Stimulated activated CD4-positive, alpha-beta T cell treated with anti-CD3 and anti-CD28 coated beads, TNF-alpha, amount 100 ng/mL, for 1 hour (primary cell): ENCODE measurements at regions not wholly inside any gene's neighbourhood (a gene's known extent, or its start where the extent isn't known, plus 50 kb on each side); places are given as distances from the start of the nearest gene placed in this dataset.
A peak's percentile ranks its signal among the peaks of the same experiment; 100 is the strongest.
"Not testable (repeated sequence)": the region's sequence is repeated elsewhere in the genome, so short reads cannot be mapped to it uniquely, and the experiment has no call there.

Source experiments
- DNase-seq, 3 donors: peaks; one replicate each; pipeline ENCODE4 v3.0.0-alpha.2; 2020; ENCODE audit warnings: low read depth in 3 of 3, low spot score in 1 of 3

GRCh38 chrX:120753413-120754251, 122.0 kb downstream of the CT47B1 start:
- peak in 1 of 3 donors; percentile 4 for DNase-seq

GRCh38 chrX:120752431-120753082, 122.7 kb upstream of the C1GALT1C1 start:
- DNase-seq = no peak

GRCh38 chrX:120751683-120752082, 121.8 kb upstream of the C1GALT1C1 start:
- no peak for DNase-seq

GRCh38 chrX:120750381-120750780, 120.5 kb upstream of the C1GALT1C1 start:
- DNase-seq = no peak

GRCh38 chrX:120749141-120749846, 119.4 kb upstream of the C1GALT1C1 start:
- no peak for DNase-seq

GRCh38 chrX:120746153-120746552, 116.3 kb upstream of the C1GALT1C1 start:
- DNase-seq = no peak

- no peak for DNase-seq
Measured at GRCh38 chrX:120742946-120743665, 113.3 kb upstream of the C1GALT1C1 start.

- no peak for DNase-seq
Measured at GRCh38 chrX:120741452-120741851, 111.6 kb upstream of the C1GALT1C1 start.

- DNase-seq = no peak
Measured at GRCh38 chrX:120740072-120740471, 110.2 kb upstream of the C1GALT1C1 start.

- DNase-seq = no peak
Measured at GRCh38 chrX:120739300-120739699, 109.4 kb upstream of the C1GALT1C1 start.

- DNase-seq = no peak
Measured at GRCh38 chrX:120736989-120737388, 107.1 kb upstream of the C1GALT1C1 start.

GRCh38 chrX:120735966-120736365, 106.1 kb upstream of the C1GALT1C1 start:
- DNase-seq = no peak

- no peak for DNase-seq
Measured at GRCh38 chrX:120732879-120733278, 103.0 kb upstream of the C1GALT1C1 start.

- no peak for DNase-seq
Measured at GRCh38 chrX:120732461-120732860, 102.6 kb upstream of the C1GALT1C1 start.

- DNase-seq = no peak
Measured at GRCh38 chrX:120731386-120731785, 101.5 kb upstream of the C1GALT1C1 start.

- not testable (repeated sequence) for DNase-seq
Measured at GRCh38 chrX:120729506-120730255, 99.8 kb upstream of the C1GALT1C1 start.

GRCh38 chrX:120727911-120728310, 98.1 kb upstream of the C1GALT1C1 start:
- DNase-seq = no peak

- no peak for DNase-seq
Measured at GRCh38 chrX:120727452-120727851, 97.6 kb upstream of the C1GALT1C1 start.

- no peak for DNase-seq
Measured at GRCh38 chrX:120726294-120726693, 96.4 kb upstream of the C1GALT1C1 start.

- DNase-seq = no peak
Measured at GRCh38 chrX:120725874-120726273, 96.0 kb upstream of the C1GALT1C1 start.

- DNase-seq = no peak
Measured at GRCh38 chrX:120719622-120720021, 89.8 kb upstream of the C1GALT1C1 start.
